ENCODE measurements at regions not wholly inside any gene's neighbourhood (a gene's known extent, or its start where the extent isn't known, plus 50 kb on each side); places are given as distances from the start of the nearest gene placed in this dataset.

DNA sequence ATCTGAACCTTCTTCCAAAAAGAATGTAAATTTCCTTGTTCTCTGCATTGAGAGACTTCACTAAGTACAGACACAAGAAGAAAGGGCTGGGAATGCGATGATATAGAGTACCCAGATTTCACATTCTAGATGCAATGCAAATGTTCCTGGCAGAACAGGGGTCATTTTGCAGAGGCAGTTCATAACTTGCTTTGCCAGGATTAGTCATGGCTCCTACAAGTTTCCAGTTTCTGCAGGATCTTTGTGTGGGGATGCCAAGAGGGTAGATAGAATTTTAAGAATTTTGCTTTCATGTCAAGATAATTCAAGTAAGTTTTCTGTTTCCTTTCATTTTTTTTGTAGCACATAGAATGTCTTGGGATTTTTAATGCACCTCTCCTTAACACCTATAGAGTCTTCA lies 181.2 kb downstream of the FGF9 start:
- TF ChIP-seq FOS (IDR thresholded peaks at IDR 0.05; ENCODE audit: low read depth, low read length) (no peak), CHD1 (IDR thresholded peaks at IDR 0.05; ENCODE audit: low read depth, low read length) (no peak)
- TF ChIP-seq, protein P1, sequence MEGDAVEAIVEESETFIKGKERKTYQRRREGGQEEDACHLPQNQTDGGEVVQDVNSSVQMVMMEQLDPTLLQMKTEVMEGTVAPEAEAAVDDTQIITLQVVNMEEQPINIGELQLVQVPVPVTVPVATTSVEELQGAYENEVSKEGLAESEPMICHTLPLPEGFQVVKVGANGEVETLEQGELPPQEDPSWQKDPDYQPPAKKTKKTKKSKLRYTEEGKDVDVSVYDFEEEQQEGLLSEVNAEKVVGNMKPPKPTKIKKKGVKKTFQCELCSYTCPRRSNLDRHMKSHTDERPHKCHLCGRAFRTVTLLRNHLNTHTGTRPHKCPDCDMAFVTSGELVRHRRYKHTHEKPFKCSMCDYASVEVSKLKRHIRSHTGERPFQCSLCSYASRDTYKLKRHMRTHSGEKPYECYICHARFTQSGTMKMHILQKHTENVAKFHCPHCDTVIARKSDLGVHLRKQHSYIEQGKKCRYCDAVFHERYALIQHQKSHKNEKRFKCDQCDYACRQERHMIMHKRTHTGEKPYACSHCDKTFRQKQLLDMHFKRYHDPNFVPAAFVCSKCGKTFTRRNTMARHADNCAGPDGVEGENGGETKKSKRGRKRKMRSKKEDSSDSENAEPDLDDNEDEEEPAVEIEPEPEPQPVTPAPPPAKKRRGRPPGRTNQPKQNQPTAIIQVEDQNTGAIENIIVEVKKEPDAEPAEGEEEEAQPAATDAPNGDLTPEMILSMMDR (conservative IDR thresholded peaks at IDR 0.05; ENCODE audit: low read depth, low read length), result no peak
- TF ChIP-seq, protein P2, sequence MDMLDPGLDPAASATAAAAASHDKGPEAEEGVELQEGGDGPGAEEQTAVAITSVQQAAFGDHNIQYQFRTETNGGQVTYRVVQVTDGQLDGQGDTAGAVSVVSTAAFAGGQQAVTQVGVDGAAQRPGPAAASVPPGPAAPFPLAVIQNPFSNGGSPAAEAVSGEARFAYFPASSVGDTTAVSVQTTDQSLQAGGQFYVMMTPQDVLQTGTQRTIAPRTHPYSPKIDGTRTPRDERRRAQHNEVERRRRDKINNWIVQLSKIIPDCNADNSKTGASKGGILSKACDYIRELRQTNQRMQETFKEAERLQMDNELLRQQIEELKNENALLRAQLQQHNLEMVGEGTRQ (IDR thresholded peaks at IDR 0.05; ENCODE audit: low read depth, low read length), result no peak
